Left lung (tissue), 4 donors: ENCODE measurements at regions not wholly inside any gene's neighbourhood (a gene's known extent, or its start where the extent isn't known, plus 50 kb on each side); places are given as distances from the start of the nearest gene placed in this dataset.

Experiments
- ATAC-seq: fragments of 200-7000 bp; cut with Tn5 transposase; one replicate; pipeline ENCODE4 v1.9.1; 2020; ENCODE audit warnings: moderate library complexity
- DNase-seq, 4 donors: peaks; one replicate each; pipeline ENCODE4 v3.0.0-alpha.2; 2013 to 2020
- H3K27ac ChIP-seq, 2 donors: fragments of 200-600 bp; sonication (generic) in 1 of 2; one replicate each; pipeline versions ENCODE4 v1.5.0 to v1.8.0; 2020 to 2021
- H3K27me3 ChIP-seq, 2 donors: fragments of 200-600 bp; sonication (generic) in 1 of 2; one replicate each; pipeline versions ENCODE4 v1.5.0 to v1.8.0; 2020 to 2021
- H3K36me3 ChIP-seq, 2 donors: fragments of 200-600 bp; sonication (generic) in 1 of 2; one replicate each; pipeline versions ENCODE4 v1.5.0 to v1.8.0; 2020 to 2021
- H3K4me1 ChIP-seq, 2 donors: fragments of 200-600 bp; one replicate each; pipeline ENCODE4 v1.8.0; 2021
- H3K4me3 ChIP-seq, 2 donors: fragments of 200-600 bp; sonication (generic) in 1 of 2; one replicate each; pipeline versions ENCODE4 v1.5.0 to v1.8.0; 2020 to 2021; ENCODE audit warnings: mild to moderate bottlenecking in 1 of 2
- H3K9me3 ChIP-seq, 2 donors: fragments of 200-600 bp; sonication (generic) in 1 of 2; one replicate each; pipeline versions ENCODE4 v1.5.0 to v1.8.0; 2020 to 2021
- CTCF ChIP-seq, 2 donors: fragments of 200-600 bp; sonication (generic) in 1 of 2; IDR thresholded peaks; one replicate each; pipeline versions ENCODE4 v1.5.0 to v1.8.0; 2021; ENCODE audit warnings: antibody characterized with exemption in 2 of 2
- intact Hi-C, 2 donors: fragments of 100-400 bp; cut with DNase I; formaldehyde crosslinking; loops; one replicate each; pipeline versions ENCODE4 v1.11.2 to v1.14.2; 2022
- donor health status: DM: no; HTN: yes; CAD: no.
- donor health status: DM: no; HTN: no; CAD: no.

- Histone ChIP-seq H3K4me3 (no peak overlapping the region), H3K27ac (no peak overlapping the region), H3K27me3 (no peaks in the 10 kb centered on the region), H3K4me1 (no peaks in the 10 kb centered on the region), H3K9me3 (peaks cover 0 to 21% of the 10 kb centered on the region in 2 donors), H3K36me3 (no peaks in the 10 kb centered on the region)
- no peak for ATAC-seq
- intact Hi-C loops, result no loop called here
- TF ChIP-seq CTCF (IDR thresholded peaks at IDR 0.05), result no peak
- DNase-seq, result no peak
These were observed 487.2 kb upstream of the RASGRP1 start for GRCh38 chr15:39051626-39052322.

GRCh38 chr15:39052323-39052705 is 487.7 kb upstream of the RASGRP1 start:
- Histone ChIP-seq H3K27me3 (no peaks in the 10 kb centered on the region), H3K36me3 (no peaks in the 10 kb centered on the region), H3K4me3 (no peak overlapping the region), H3K4me1 (no peaks in the 10 kb centered on the region), H3K9me3 (peaks cover 0 to 21% of the 10 kb centered on the region in 2 donors), H3K27ac (no peak overlapping the region)
- no peak for DNase-seq
- ATAC-seq, result no peak
- TF ChIP-seq CTCF (IDR thresholded peaks at IDR 0.05), result no peak
- intact Hi-C loops, result no loop called here

DNA sequence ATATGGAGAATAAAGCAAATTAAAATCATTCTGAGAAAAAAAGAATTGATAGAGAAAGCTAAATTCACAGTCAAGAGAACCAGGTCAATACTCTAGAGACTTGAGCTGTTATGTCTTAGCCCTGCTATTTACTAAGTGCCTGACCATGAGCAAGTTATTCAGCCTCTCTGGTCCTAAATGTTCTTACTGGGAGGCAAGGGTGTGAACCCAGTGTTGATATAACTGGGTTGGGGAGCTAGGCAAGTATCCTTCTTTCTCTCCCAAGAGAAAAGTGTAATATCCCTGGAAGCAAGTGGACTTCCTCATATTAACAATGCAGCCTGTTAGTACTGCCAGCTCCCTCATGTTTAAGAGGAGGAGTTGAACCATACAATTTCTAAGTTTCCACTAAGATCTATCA is 488.9 kb upstream of the RASGRP1 start:
- intact Hi-C loops, result no loop called here
- TF ChIP-seq CTCF (IDR thresholded peaks at IDR 0.05), result no peak
- ATAC-seq (no peak), DNase-seq (no peak)
- H3K27ac ChIP-seq, result no peak overlapping the region
- no peaks in the 10 kb centered on the region for H3K4me1 ChIP-seq
- H3K9me3 ChIP-seq, result peaks cover 0 to 21% of the 10 kb centered on the region in 2 donors
- H3K4me3 ChIP-seq, result no peak overlapping the region
- no peaks in the 10 kb centered on the region for H3K36me3 ChIP-seq
- H3K27me3 ChIP-seq, result no peaks in the 10 kb centered on the region

DNA sequence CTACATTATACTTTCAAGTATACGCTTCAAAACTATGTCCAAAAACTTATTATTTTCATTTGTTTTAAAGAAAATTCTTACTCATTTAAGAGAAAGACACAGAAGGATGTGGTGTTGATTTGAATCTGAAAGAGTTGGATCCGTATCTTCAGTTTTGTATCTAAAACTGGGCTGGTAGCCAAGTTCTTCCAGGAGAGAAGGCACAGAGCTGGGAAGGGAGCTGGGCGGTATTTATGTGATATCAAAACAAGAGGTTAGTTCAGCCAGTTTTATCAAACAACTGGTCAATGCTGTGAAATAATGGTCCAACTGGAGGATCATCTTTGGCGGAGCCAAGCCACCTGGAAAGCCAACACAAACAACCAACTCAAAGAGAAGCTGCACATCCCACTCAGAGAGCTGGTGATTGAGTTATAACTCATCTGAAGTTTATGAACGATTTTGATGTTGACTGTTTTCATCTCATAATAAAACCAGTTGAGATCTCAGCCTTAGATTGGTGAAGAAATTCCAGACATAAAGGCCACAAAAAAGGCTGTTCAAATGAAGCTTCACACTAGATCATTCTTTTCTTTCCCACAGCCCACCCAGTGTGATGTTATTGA is 489.6 kb upstream of the RASGRP1 start:
- ATAC-seq, result no peak
- no peaks in the 10 kb centered on the region for H3K27me3 ChIP-seq
- no peak for DNase-seq
- no peak for TF ChIP-seq CTCF (IDR thresholded peaks at IDR 0.05)
- H3K9me3 ChIP-seq, result peaks cover 0 to 13% of the 10 kb centered on the region in 2 donors
- H3K36me3 ChIP-seq, result no peaks in the 10 kb centered on the region
- H3K4me3 ChIP-seq, result no peak overlapping the region
- intact Hi-C loops, result no loop called here
- H3K27ac ChIP-seq, result no peak overlapping the region
- no peaks in the 10 kb centered on the region for H3K4me1 ChIP-seq

DNA sequence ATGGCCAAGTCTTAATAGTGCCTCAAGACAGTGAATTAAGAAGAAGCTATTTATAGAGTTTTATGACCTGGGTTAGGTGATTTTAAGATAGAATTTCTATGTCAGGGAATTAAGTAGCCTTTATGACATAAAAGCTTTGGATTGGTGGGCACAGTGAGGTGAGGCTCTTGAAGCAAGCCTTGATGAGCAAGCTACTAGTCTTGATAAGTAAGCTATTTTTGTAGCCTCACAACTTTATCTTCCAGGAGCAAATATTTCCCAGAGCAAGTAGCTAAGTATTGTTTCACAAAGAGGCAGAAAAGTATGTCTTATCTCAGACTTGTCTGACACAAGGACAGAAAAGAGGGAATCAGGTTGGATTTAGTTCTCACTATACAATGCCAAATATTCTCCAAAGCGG is 491.7 kb upstream of the RASGRP1 start:
- no peaks in the 10 kb centered on the region for H3K27me3 ChIP-seq
- H3K4me3 ChIP-seq, result no peak overlapping the region
- intact Hi-C loops, result no loop called here
- ATAC-seq (no peak), DNase-seq (no peak)
- H3K4me1 ChIP-seq, result no peaks in the 10 kb centered on the region
- no peak for TF ChIP-seq CTCF (IDR thresholded peaks at IDR 0.05)
- H3K27ac ChIP-seq, result no peak overlapping the region
- no peaks in the 10 kb centered on the region for H3K9me3 ChIP-seq
- H3K36me3 ChIP-seq, result no peaks in the 10 kb centered on the region
